Breast epithelium (tissue), 4 donors: ENCODE measurements at regions not wholly inside any gene's neighbourhood (a gene's known extent, or its start where the extent isn't known, plus 50 kb on each side); places are given as distances from the start of the nearest gene placed in this dataset.
A peak's percentile ranks its signal among the peaks of the same experiment; 100 is the strongest.

Experiments used
- DNase-seq, 2 donors: peaks; one replicate each; pipeline ENCODE4 v3.0.0-alpha.2; 2019; ENCODE audit warnings: low spot score in 2 of 2
- H3K27ac ChIP-seq, 2 donors: fragments of 200-600 bp; sonication (generic) in 1 of 2; one replicate each; pipeline ENCODE4 v1.5.1; 2016 to 2019; ENCODE audit warnings: mild to moderate bottlenecking in 1 of 2
- H3K27me3 ChIP-seq, 2 donors: fragments of 200-600 bp; sonication (generic) in 1 of 2; one replicate each; pipeline versions ENCODE4 v1.5.1 to v1.6.0; 2017 to 2019; ENCODE audit warnings: control low read depth in 1 of 2, mild to moderate bottlenecking in 1 of 2
- H3K36me3 ChIP-seq: fragments of 200-600 bp; one replicate; pipeline ENCODE4 v1.5.1; 2019
- H3K4me1 ChIP-seq, 2 donors: fragments of 200-600 bp; sonication (generic); one replicate each; pipeline ENCODE4 v1.5.1; 2016 to 2019; ENCODE audit warnings: control low read depth in 1 of 2
- H3K4me3 ChIP-seq, 3 donors: fragments of 200-600 bp; sonication (generic); 1 replicate in 2 of 3; 2 replicates in 1 of 3; pipeline ENCODE4 v1.5.1; 2016 to 2019; ENCODE audit warnings: mild to moderate bottlenecking in 3 of 3, moderate library complexity in 2 of 3
- H3K9me3 ChIP-seq, 2 donors: fragments of 200-600 bp; sonication (generic) in 1 of 2; one replicate each; pipeline ENCODE4 v1.5.1; 2016 to 2019; ENCODE audit warnings: control low read depth in 1 of 2
- POLR2A ChIP-seq: fragments of 450-650 bp; IDR thresholded peaks from one replicate; pipeline ENCODE4 v1.6.1; 2016; ENCODE audit warnings: antibody characterized with exemption, mild to moderate bottlenecking, moderate library complexity
- POLR2AphosphoS5 ChIP-seq, 3 donors: sonication (generic); formaldehyde crosslinking; IDR thresholded peaks; one replicate each; pipeline ENCODE4 v1.6.1; 2017; ENCODE audit warnings: antibody characterized with exemption in 3 of 3
- intact Hi-C: fragments of 100-400 bp; cut with DNase I; formaldehyde crosslinking; loops from one replicate; pipeline ENCODE4 v1.15.1; 2023; ENCODE audit warnings: low total_unique reads
- TF ChIP-seq, protein P1 (sequence below), 3 donors: fragments of 450-650 bp; IDR thresholded peaks; one replicate each; pipeline ENCODE4 v1.5.1; 2016 to 2017; ENCODE audit warnings: antibody characterized with exemption in 3 of 3, mild to moderate bottlenecking in 3 of 3, moderate library complexity in 3 of 3

DNA sequence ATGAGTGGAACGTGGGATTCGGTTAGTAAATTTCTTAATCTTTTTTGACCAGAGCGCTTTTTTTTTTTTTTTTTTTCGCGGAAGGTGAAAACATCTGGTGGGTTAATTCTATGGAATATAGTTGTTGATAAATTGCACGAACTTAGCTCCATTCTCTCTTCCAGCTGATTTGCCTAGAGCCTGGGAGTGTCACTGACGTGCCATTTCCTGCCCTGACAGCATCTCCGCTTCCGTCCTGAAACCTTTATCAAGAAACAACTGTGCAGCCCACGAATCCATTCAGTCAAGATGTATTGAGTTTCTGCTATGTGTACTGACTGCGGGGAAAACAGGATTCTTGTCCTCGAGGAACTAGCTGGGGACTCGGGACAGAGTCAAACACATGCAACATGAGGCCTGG, 59.5 kb upstream of the TGM3 start:
- no peaks in the 10 kb centered on the region for H3K27me3 ChIP-seq
- H3K36me3 ChIP-seq, result no peaks in the 10 kb centered on the region
- TF ChIP-seq, protein P1, sequence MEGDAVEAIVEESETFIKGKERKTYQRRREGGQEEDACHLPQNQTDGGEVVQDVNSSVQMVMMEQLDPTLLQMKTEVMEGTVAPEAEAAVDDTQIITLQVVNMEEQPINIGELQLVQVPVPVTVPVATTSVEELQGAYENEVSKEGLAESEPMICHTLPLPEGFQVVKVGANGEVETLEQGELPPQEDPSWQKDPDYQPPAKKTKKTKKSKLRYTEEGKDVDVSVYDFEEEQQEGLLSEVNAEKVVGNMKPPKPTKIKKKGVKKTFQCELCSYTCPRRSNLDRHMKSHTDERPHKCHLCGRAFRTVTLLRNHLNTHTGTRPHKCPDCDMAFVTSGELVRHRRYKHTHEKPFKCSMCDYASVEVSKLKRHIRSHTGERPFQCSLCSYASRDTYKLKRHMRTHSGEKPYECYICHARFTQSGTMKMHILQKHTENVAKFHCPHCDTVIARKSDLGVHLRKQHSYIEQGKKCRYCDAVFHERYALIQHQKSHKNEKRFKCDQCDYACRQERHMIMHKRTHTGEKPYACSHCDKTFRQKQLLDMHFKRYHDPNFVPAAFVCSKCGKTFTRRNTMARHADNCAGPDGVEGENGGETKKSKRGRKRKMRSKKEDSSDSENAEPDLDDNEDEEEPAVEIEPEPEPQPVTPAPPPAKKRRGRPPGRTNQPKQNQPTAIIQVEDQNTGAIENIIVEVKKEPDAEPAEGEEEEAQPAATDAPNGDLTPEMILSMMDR (IDR thresholded peaks at IDR 0.05), result no peak
- no peak for TF ChIP-seq POLR2A
- TF ChIP-seq POLR2AphosphoS5 (IDR thresholded peaks at IDR 0.05), result no peak
- peak overlapping the region in 1 of 2 donors; percentile 69 for H3K27ac ChIP-seq
- no peak overlapping the region for H3K4me3 ChIP-seq
- H3K9me3 ChIP-seq, result no peaks in the 10 kb centered on the region
- no peaks in the 10 kb centered on the region for H3K4me1 ChIP-seq
- intact Hi-C loops, result loop anchor here (5.0 kb wide), 1 partner anchor 886 kb away; no protein-coding TSS in a partner anchor
- no peak for DNase-seq

DNA sequence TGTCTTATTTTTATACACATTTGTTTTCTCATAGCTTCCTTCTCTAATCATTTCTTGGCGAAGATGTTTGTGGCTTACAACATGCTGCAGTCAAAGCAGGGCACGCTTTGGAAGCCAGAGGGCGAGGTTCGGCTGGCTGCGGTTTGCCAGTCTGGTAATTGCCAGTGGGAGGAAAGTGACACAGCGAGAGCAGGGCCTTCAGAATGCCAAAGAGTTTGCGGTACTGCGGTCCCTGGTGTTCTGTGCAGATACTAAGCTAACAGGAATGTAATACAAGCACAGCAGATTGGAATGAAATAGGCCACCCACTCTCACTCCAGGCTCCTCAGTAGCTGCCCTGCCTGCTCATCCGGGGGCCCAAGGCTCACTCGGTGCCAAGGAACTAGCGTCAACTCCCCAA, 58.7 kb upstream of the TGM3 start:
- intact Hi-C loops, result loop anchor here (5.0 kb wide), 1 partner anchor 885 kb away; no protein-coding TSS in a partner anchor
- TF ChIP-seq, protein P1 (IDR thresholded peaks at IDR 0.05), result no peak
- no peak for TF ChIP-seq POLR2AphosphoS5 (IDR thresholded peaks at IDR 0.05)
- no peak for TF ChIP-seq POLR2A
- Histone ChIP-seq H3K4me3 (peak overlapping the region in 1 of 3 donors; percentile 28), H3K27me3 (no peaks in the 10 kb centered on the region), H3K27ac (peak overlapping the region in 1 of 2 donors; percentile 69), H3K4me1 (no peaks in the 10 kb centered on the region), H3K36me3 (no peaks in the 10 kb centered on the region), H3K9me3 (no peaks in the 10 kb centered on the region)
- DNase-seq, result peak; percentile 62 to 72

DNA sequence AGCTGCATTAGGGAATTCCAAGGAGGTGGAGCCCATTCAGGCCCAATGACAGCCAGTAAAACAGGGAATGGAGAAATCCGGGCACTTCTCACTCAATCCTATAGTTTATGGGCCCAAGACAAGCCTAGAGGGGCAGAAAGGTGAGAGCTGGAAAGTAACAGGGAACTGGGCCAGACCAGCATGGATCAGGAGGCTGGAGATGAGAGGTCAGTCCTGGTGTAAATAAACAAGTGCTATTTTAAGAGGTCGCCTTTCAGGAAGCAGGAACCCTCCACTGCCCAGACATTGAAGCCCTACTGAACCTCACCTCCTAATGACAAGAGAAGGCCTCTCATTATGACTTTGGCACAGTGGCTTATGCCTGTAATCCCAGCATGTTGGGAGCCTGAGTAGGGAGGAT, 57.2 kb upstream of the TGM3 start:
- Histone ChIP-seq H3K27me3 (no peaks in the 10 kb centered on the region), H3K4me1 (no peaks in the 10 kb centered on the region), H3K4me3 (no peak overlapping the region), H3K36me3 (no peaks in the 10 kb centered on the region), H3K9me3 (no peaks in the 10 kb centered on the region), H3K27ac (no peak overlapping the region)
- intact Hi-C loops, result loop anchor here (5.0 kb wide), 1 partner anchor 884 kb away; no protein-coding TSS in a partner anchor
- TF ChIP-seq POLR2A, result no peak
- TF ChIP-seq, protein P1 (IDR thresholded peaks at IDR 0.05), result no peak
- DNase-seq, result no peak

DNA sequence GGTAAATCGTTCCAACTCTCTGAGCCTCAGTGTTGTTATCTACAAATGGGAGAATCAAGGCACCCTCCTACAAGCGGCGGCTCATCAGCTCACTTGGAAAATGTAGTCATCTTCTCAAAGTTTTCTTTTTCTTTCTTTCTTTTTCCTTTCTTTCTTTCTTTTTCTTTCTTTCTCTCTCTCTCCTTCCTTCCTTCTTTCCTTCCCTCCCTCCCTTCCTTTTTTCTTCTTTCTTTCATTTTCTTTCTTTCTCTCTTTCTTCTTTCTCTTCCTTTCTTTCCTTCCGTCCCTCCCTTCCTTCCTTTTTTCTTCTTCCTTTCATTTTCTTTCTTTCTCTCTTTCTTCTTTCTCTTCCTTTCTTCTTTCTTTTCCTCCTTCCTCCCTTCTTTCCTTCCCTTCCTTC, 55.0 kb upstream of the TGM3 start:
- Histone ChIP-seq H3K9me3 (no peaks in the 10 kb centered on the region), H3K27ac (no peak overlapping the region), H3K4me3 (no peak overlapping the region), H3K4me1 (no peaks in the 10 kb centered on the region), H3K36me3 (no peaks in the 10 kb centered on the region), H3K27me3 (peaks cover 0 to 9% of the 10 kb centered on the region in 2 donors)
- TF ChIP-seq, protein P1 (IDR thresholded peaks at IDR 0.05), result no peak
- TF ChIP-seq POLR2AphosphoS5 (IDR thresholded peaks at IDR 0.05), result no peak
- no peak for TF ChIP-seq POLR2A
- intact Hi-C loops, result no loop called here
- no peak for DNase-seq

DNA sequence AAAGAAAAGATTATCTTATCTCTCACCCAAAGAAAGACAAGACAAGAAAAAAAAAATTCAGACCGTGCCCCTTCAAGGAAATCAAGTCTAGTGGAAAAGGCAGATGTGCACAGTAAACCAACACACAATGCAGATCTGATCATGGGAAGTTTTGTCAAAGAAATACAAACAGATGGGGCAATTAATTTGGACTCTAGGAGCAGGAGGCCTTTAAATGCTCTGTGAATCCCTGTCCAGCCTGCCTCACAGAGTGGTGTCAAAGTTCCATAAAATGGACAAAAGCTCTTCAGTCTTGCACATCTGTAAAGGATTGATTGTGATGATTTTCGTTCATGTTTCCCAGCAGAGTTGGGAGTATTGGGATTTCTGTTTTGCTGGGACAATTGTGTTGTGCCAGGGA, 53.1 kb upstream of the TGM3 start:
- no peaks in the 10 kb centered on the region for H3K4me1 ChIP-seq

More for the DNA sequence above, 53.1 kb upstream of the TGM3 start:
- TF ChIP-seq POLR2A (no peak), POLR2AphosphoS5 (IDR thresholded peaks at IDR 0.05) (no peak)
- TF ChIP-seq, protein P1 (IDR thresholded peaks at IDR 0.05), result no peak
- intact Hi-C loops, result no loop called here
- peaks cover 0 to 9% of the 10 kb centered on the region in 2 donors for H3K27me3 ChIP-seq
- no peaks in the 10 kb centered on the region for H3K9me3 ChIP-seq
- no peak overlapping the region for H3K27ac ChIP-seq
- no peak for DNase-seq
- H3K4me3 ChIP-seq, result no peak overlapping the region
- H3K36me3 ChIP-seq, result no peaks in the 10 kb centered on the region
